WTC11 (cell line): ENCODE measurements at regions not wholly inside any gene's neighbourhood (a gene's known extent, or its start where the extent isn't known, plus 50 kb on each side); places are given as distances from the start of the nearest gene placed in this dataset.

ENCODE experiments used
- ATAC-seq: fragments of 200-7000 bp; cut with Tn5 transposase; 2 replicates; pipeline ENCODE4 v1.10.0; 2021; ENCODE audit warnings: mild to moderate bottlenecking, moderate library complexity
- CTCF ChIA-PET: fragments of 300-600 bp; sonication (Branson Sonifier 250); formaldehyde crosslinking; loops from one replicate; lab custom pipeline; 2021; ENCODE audit warnings: antibody characterized with exemption; lab: Charles Lee
- POLR2A ChIA-PET: fragments of 350-600 bp; sonication (Branson Sonifier 250); formaldehyde crosslinking; loops from one replicate; lab custom pipeline; 2021; ENCODE audit warnings: antibody characterized with exemption; lab: Charles Lee
- DNase-seq: peaks from one replicate; pipeline ENCODE4 v3.0.0; 2021; ENCODE audit warnings: low spot score
- H3K27ac Mint-ChIP-seq: 2 replicates; pipeline ENCODE4 v1.8.0; 2021; ENCODE audit warnings: mixed read lengths
- H3K27me3 Mint-ChIP-seq: 2 replicates; pipeline ENCODE4 v1.8.0; 2021; ENCODE audit warnings: low read depth, mild to moderate bottlenecking, moderate library complexity, mixed read lengths
- H3K36me3 Mint-ChIP-seq: 2 replicates; pipeline ENCODE4 v1.8.0; 2021; ENCODE audit warnings: mixed read lengths
- H3K4me1 Mint-ChIP-seq: 2 replicates; pipeline ENCODE4 v1.8.0; 2022; ENCODE audit warnings: mixed read lengths
- H3K4me3 Mint-ChIP-seq: 2 replicates; pipeline ENCODE4 v1.8.0; 2021; ENCODE audit warnings: mild to moderate bottlenecking, moderate library complexity, mixed read lengths
- H3K9me3 Mint-ChIP-seq: 2 replicates; pipeline ENCODE4 v1.8.0; 2021; ENCODE audit warnings: mixed read lengths
- ARID4B ChIP-seq: sonication (generic); formaldehyde crosslinking; IDR thresholded peaks from 2 replicates; pipeline ENCODE4 v1.8.0; 2023; ENCODE audit warnings: missing genetic modification reagents, mild to moderate bottlenecking, borderline replicate concordance
- ATF3 ChIP-seq: sonication (generic); formaldehyde crosslinking; conservative IDR thresholded peaks from 2 replicates; pipeline ENCODE4 v1.8.1; 2022; ENCODE audit warnings: mild to moderate bottlenecking, missing genetic modification reagents
- CTCF ChIP-seq: fragments of 200-600 bp; IDR thresholded peaks from 2 replicates; pipeline ENCODE4 v1.8.0; 2022; ENCODE audit warnings: antibody characterized with exemption
- ERG ChIP-seq: fragments of 250-450 bp; sonication (Bioruptor Pico); IDR thresholded peaks from 2 replicates; pipeline ENCODE4 v1.8.0; 2021; ENCODE audit warnings: mild to moderate bottlenecking
- HMGXB4 ChIP-seq: sonication (generic); formaldehyde crosslinking; IDR thresholded peaks from 2 replicates; pipeline ENCODE4 v1.8.1; 2023; ENCODE audit warnings: mild to moderate bottlenecking, moderate library complexity, missing genetic modification reagents
- KAT7 ChIP-seq: sonication (generic); formaldehyde crosslinking; IDR thresholded peaks from 2 replicates; pipeline ENCODE4 v1.8.1; 2023; ENCODE audit warnings: missing genetic modification reagents, mild to moderate bottlenecking, borderline replicate concordance
- NR2C2 ChIP-seq: sonication (generic); formaldehyde crosslinking; IDR thresholded peaks from 2 replicates; pipeline ENCODE4 v1.8.0; 2022; ENCODE audit warnings: mild to moderate bottlenecking, missing genetic modification reagents
- RORB ChIP-seq: fragments of 250-450 bp; sonication (Bioruptor Pico); IDR thresholded peaks from 2 replicates; pipeline ENCODE4 v1.9.0; 2021; ENCODE audit warnings: mild to moderate bottlenecking
- SOX15 ChIP-seq: fragments of 250-450 bp; sonication (Bioruptor Pico); IDR thresholded peaks from 2 replicates; pipeline ENCODE4 v1.9.0; 2021; ENCODE audit warnings: mild to moderate bottlenecking
- SP1 ChIP-seq: sonication (generic); formaldehyde crosslinking; conservative IDR thresholded peaks from 2 replicates; pipeline ENCODE4 v1.8.1; 2022; ENCODE audit warnings: missing genetic modification reagents
- ZNF219 ChIP-seq: sonication (generic); formaldehyde crosslinking; IDR thresholded peaks from 2 replicates; pipeline ENCODE4 v1.8.0; 2023; ENCODE audit warnings: missing genetic modification reagents, mild to moderate bottlenecking, borderline replicate concordance
- ZNF671 ChIP-seq: fragments of 250-450 bp; sonication (Bioruptor Pico); IDR thresholded peaks from 2 replicates; pipeline ENCODE4 v1.8.0; 2021; ENCODE audit warnings: mild to moderate bottlenecking

- TF ChIP-seq CTCF: peak; percentile 38
- TF ChIP-seq SP1: no peak
- Mint-ChIP-seq H3K27ac (no peak overlapping the region), H3K4me3 (no peak overlapping the region), H3K9me3 (peaks cover 8% of the 10 kb centered on the region), H3K36me3 (peaks cover 3% of the 10 kb centered on the region; the same call in 1 of the 2 replicates), H3K4me1 (peaks cover 8% of the 10 kb centered on the region), H3K27me3 (no peaks in the 10 kb centered on the region)
- CTCF ChIA-PET: interaction anchor here (0.6 to 2.1 kb wide), 6 partner anchors 53 to 356 kb away, joined by 3 to 16 read pairs (median 6); no protein-coding TSS in a partner anchor
- POLR2A ChIA-PET: no interaction called here
- peak; percentile 71 for DNase-seq
- peak; percentile 99 for ATAC-seq
Observed at GRCh38 chr3:163785693-163786092, 1292.6 kb downstream of the SI start.

GRCh38 chr3:163779396-163780344 lies 1298.6 kb downstream of the SI start:
- Mint-ChIP-seq H3K9me3 (peaks cover 7% of the 10 kb centered on the region), H3K4me3 (no peak overlapping the region), H3K36me3 (peaks cover 5% of the 10 kb centered on the region), H3K27me3 (no peaks in the 10 kb centered on the region), H3K27ac (peak overlapping the region; percentile 68; the same call in 1 of the 2 replicates), H3K4me1 (peaks cover 13% of the 10 kb centered on the region)
- POLR2A ChIA-PET: no interaction called here
- DNase-seq (peak; percentile 35), ATAC-seq (peak; percentile 86)
- peak; percentile 55; the same call in 1 of the 2 replicates for TF ChIP-seq CTCF
- no peak for TF ChIP-seq ZNF219 (CRISPR knock-in tag)
- CTCF ChIA-PET: interaction anchor here (1.0 kb wide), 2 partner anchors 224 to 338 kb away, joined by 3 read pairs; no protein-coding TSS in a partner anchor

- Mint-ChIP-seq H3K9me3 (peaks cover 22% of the 10 kb centered on the region), H3K27ac (no peak overlapping the region), H3K4me3 (no peak overlapping the region), H3K36me3 (peaks cover 12% of the 10 kb centered on the region), H3K4me1 (peaks cover 13% of the 10 kb centered on the region)
- POLR2A ChIA-PET: no interaction called here
- TF ChIP-seq SOX15 (CRISPR knock-in tag) (no peak), KAT7 (CRISPR knock-in tag) (no peak), ARID4B (no peak), ZNF671 (CRISPR knock-in tag) (no peak), RORB (CRISPR knock-in tag) (no peak), NR2C2 (CRISPR knock-in tag) (no peak), ATF3 (CRISPR knock-in tag) (no peak), ERG (CRISPR knock-in tag) (no peak), HMGXB4 (CRISPR knock-in tag) (no peak)
- TF ChIP-seq, all 79 proteins: peak for 0
- DNase-seq (no peak), ATAC-seq (no peak)
- no peaks in the 10 kb centered on the region for H3K27me3 Mint-ChIP-seq
- CTCF ChIA-PET: no interaction called here
Observed at GRCh38 chr3:163776743-163777142, 1301.6 kb downstream of the SI start.
